ENCODE measurements at regions not wholly inside any gene's neighbourhood (a gene's known extent, or its start where the extent isn't known, plus 50 kb on each side); places are given as distances from the start of the nearest gene placed in this dataset.
"Not testable (repeated sequence)": the region's sequence is repeated elsewhere in the genome, so short reads cannot be mapped to it uniquely, and the experiment has no call there.

GRCh38 chr13:43968943-43969690 lies 89.4 kb downstream of the LACC1 start:
- H3K9ac ChIP-seq (replicated peaks in 1 of 4; ENCODE audit: extremely low read depth in 1 of 4, low read depth in 3 of 4, low read length in 3 of 4); H2BK15ac ChIP-seq (ENCODE audit: low read length); H3K4me1 ChIP-seq (replicated peaks in 1 of 4; ENCODE audit: control insufficient read depth in 3 of 4, insufficient read depth in 4 of 4, low read length in 3 of 4); H3K4me3 ChIP-seq (ENCODE audit: extremely low read depth in 1 of 4, insufficient read depth in 2 of 4, low read depth in 3 of 4, low read length in 4 of 4); H4K5ac ChIP-seq (ENCODE audit: insufficient read length, low read depth, low read length); H3K23ac ChIP-seq (ENCODE audit: insufficient read length); H3K79me2 ChIP-seq (ENCODE audit: control insufficient read depth in 1 of 2, insufficient read depth in 2 of 2, low read length in 2 of 2); H3K23me2 ChIP-seq (ENCODE audit: low read depth, low read length); H4K91ac ChIP-seq (replicated peaks; ENCODE audit: insufficient read length, low read length); H2BK20ac ChIP-seq (ENCODE audit: low read length); H4K8ac ChIP-seq (ENCODE audit: extremely low read depth, insufficient read depth, low read length); H3K4ac ChIP-seq (replicated peaks; ENCODE audit: insufficient read length, low read depth, low read length); H2BK120ac ChIP-seq (replicated peaks; ENCODE audit: low read depth, low read length); H3K27me3 ChIP-seq (replicated peaks in 1 of 4; ENCODE audit: control insufficient read depth in 3 of 4, extremely low read depth in 1 of 4, insufficient read depth in 3 of 4, low read length in 3 of 4); H4K20me1 ChIP-seq (replicated peaks in 1 of 2; ENCODE audit: control insufficient read depth in 1 of 2, insufficient read depth in 2 of 2, low read length in 2 of 2); H3K56ac ChIP-seq (replicated peaks; ENCODE audit: insufficient read length, low read depth, low read length); H3K36me3 ChIP-seq (ENCODE audit: control insufficient read depth in 2 of 4, insufficient read depth in 4 of 4, low read length in 3 of 4); H2BK12ac ChIP-seq (ENCODE audit: low read depth, low read length); H3K27ac ChIP-seq (ENCODE audit: low read depth, low read length); H3K14ac ChIP-seq (ENCODE audit: insufficient read length); H3K4me2 ChIP-seq (ENCODE audit: insufficient read depth in 1 of 2, low read depth in 2 of 2, low read length in 2 of 2); H3K18ac ChIP-seq (ENCODE audit: extremely low read depth, low read length); H2AK5ac ChIP-seq (ENCODE audit: low read depth, low read length); H2BK5ac ChIP-seq (ENCODE audit: low read depth, low read length); DNase-seq (ENCODE audit: low read depth in 1 of 2, low spot score in 2 of 2); POLR2A ChIA-PET (ENCODE audit: partially characterized antibody); H3K79me1 ChIP-seq (ENCODE audit: low read depth, low read length); H2AFZ ChIP-seq (ENCODE audit: low read length); FAIRE-seq: not testable (repeated sequence)
- CTCF ChIA-PET (ENCODE audit: partially characterized antibody), result interaction anchor here (0.5 kb wide), 1 partner anchor 61 kb away, joined by 3 read pairs; no protein-coding TSS in a partner anchor
- H3K9me3 ChIP-seq (ENCODE audit: insufficient read depth in 2 of 2, low read depth in 1 of 2, low read length in 1 of 2), result peaks cover 0 to 27% of the 10 kb centered on the region in 2 experiments; a peak in 2 of 4 replicates
- 92% methylated on average over 32 of the region's 33 CpGs; no CpG with 5 or more reads in 1 of the 2 experiments for WGBS, 2 experiments (ENCODE audit: extremely low coverage in 1 of 2, insufficient coverage in 1 of 2, insufficient read length in 1 of 2, insufficient replicate concordance in 2 of 2, low coverage in 1 of 2, low lambda C conversion rate in 2 of 2, missing lambda C conversion rate in 1 of 2)

GRCh38 chr13:43969919-43970318 lies 90.2 kb downstream of the LACC1 start:
- H3K23me2 ChIP-seq (ENCODE audit: low read depth, low read length); DNase-seq (ENCODE audit: low read depth in 1 of 2, low spot score in 2 of 2); H2BK15ac ChIP-seq (ENCODE audit: low read length); H4K20me1 ChIP-seq (replicated peaks in 1 of 2; ENCODE audit: control insufficient read depth in 1 of 2, insufficient read depth in 2 of 2, low read length in 2 of 2); H3K23ac ChIP-seq (ENCODE audit: insufficient read length); H3K4me3 ChIP-seq (ENCODE audit: extremely low read depth in 1 of 4, insufficient read depth in 2 of 4, low read depth in 3 of 4, low read length in 4 of 4); POLR2A ChIA-PET (ENCODE audit: partially characterized antibody); FAIRE-seq; H2BK12ac ChIP-seq (ENCODE audit: low read depth, low read length); H3K4ac ChIP-seq (replicated peaks; ENCODE audit: insufficient read length, low read depth, low read length); H4K8ac ChIP-seq (ENCODE audit: extremely low read depth, insufficient read depth, low read length); H3K14ac ChIP-seq (ENCODE audit: insufficient read length); H3K18ac ChIP-seq (ENCODE audit: extremely low read depth, low read length); H2BK120ac ChIP-seq (replicated peaks; ENCODE audit: low read depth, low read length); H2AK5ac ChIP-seq (ENCODE audit: low read depth, low read length); CTCF ChIA-PET (ENCODE audit: partially characterized antibody); H3K4me1 ChIP-seq (replicated peaks in 1 of 4; ENCODE audit: control insufficient read depth in 3 of 4, insufficient read depth in 4 of 4, low read length in 3 of 4); H3K27ac ChIP-seq (ENCODE audit: low read depth, low read length); H3K9ac ChIP-seq (replicated peaks in 1 of 4; ENCODE audit: extremely low read depth in 1 of 4, low read depth in 3 of 4, low read length in 3 of 4); H3K56ac ChIP-seq (replicated peaks; ENCODE audit: insufficient read length, low read depth, low read length); H4K91ac ChIP-seq (replicated peaks; ENCODE audit: insufficient read length, low read length); H3K79me2 ChIP-seq (ENCODE audit: control insufficient read depth in 1 of 2, insufficient read depth in 2 of 2, low read length in 2 of 2); H3K79me1 ChIP-seq (ENCODE audit: low read depth, low read length); H2AFZ ChIP-seq (ENCODE audit: low read length); H2BK20ac ChIP-seq (ENCODE audit: low read length); H3K27me3 ChIP-seq (replicated peaks in 1 of 4; ENCODE audit: control insufficient read depth in 3 of 4, extremely low read depth in 1 of 4, insufficient read depth in 3 of 4, low read length in 3 of 4); H2BK5ac ChIP-seq (ENCODE audit: low read depth, low read length); H3K4me2 ChIP-seq (ENCODE audit: insufficient read depth in 1 of 2, low read depth in 2 of 2, low read length in 2 of 2); H3K36me3 ChIP-seq (ENCODE audit: control insufficient read depth in 2 of 4, insufficient read depth in 4 of 4, low read length in 3 of 4); H4K5ac ChIP-seq (ENCODE audit: insufficient read length, low read depth, low read length): not testable (repeated sequence)
- WGBS, 2 experiments (ENCODE audit: extremely low coverage in 1 of 2, insufficient coverage in 1 of 2, insufficient read length in 1 of 2, insufficient replicate concordance in 2 of 2, low coverage in 1 of 2, low lambda C conversion rate in 2 of 2, missing lambda C conversion rate in 1 of 2), result 92% methylated on average over 13 of the region's 27 CpGs; no CpG with 5 or more reads in 1 of the 2 experiments
- H3K9me3 ChIP-seq (ENCODE audit: insufficient read depth in 2 of 2, low read depth in 1 of 2, low read length in 1 of 2), result peaks cover 0 to 27% of the 10 kb centered on the region in 2 experiments; a peak in 2 of 4 replicates
